SU-DHL-6 (cell line): ENCODE measurements at regions not wholly inside any gene's neighbourhood (a gene's known extent, or its start where the extent isn't known, plus 50 kb on each side); places are given as distances from the start of the nearest gene placed in this dataset.

Experiments used
- H2AFZ ChIP-seq: fragments of 200-600 bp; sonication (generic); 2 replicates; pipeline ENCODE4 v1.6.1; 2014; ENCODE audit warnings: low read depth, mild to moderate bottlenecking, moderate library complexity, mixed read lengths, antibody characterized with exemption, low read length; ENCODE audit not compliant: severe bottlenecking
- H3F3A ChIP-seq: fragments of 200-600 bp; shearing (Covaris generic); 2 replicates; pipeline ENCODE4 v1.6.0; 2016; ENCODE audit warnings: antibody characterized with exemption, mild to moderate bottlenecking; ENCODE audit not compliant: insufficient read depth
- H3K27ac ChIP-seq: fragments of 200-600 bp; sonication (generic); 2 replicates; pipeline ENCODE4 v1.5.1; 2016; ENCODE audit warnings: low read depth, mild to moderate bottlenecking, low read length, moderate library complexity, mixed read lengths
- H3K27me3 ChIP-seq: fragments of 200-600 bp; sonication (generic), shearing (Covaris generic); 2 replicates; pipeline ENCODE4 v1.6.0; 2014; ENCODE audit warnings: mild to moderate bottlenecking, low read length
- H3K36me3 ChIP-seq: fragments of 200-600 bp; sonication (generic); 2 replicates; pipeline ENCODE4 v1.6.1; 2014; ENCODE audit warnings: mild to moderate bottlenecking, low read length, mixed read lengths
- H3K4me2 ChIP-seq: fragments of 300-600, 200-600 bp; shearing (Covaris generic), sonication (generic); 2 replicates; pipeline ENCODE4 v1.6.0; 2014; ENCODE audit warnings: low read length, low read depth, mild to moderate bottlenecking; ENCODE audit not compliant: poor library complexity, severe bottlenecking
- H3K4me3 ChIP-seq: fragments of 200-600 bp; sonication (generic); 2 replicates; pipeline ENCODE4 v1.5.1; 2014; ENCODE audit warnings: antibody characterized with exemption, low read length, mild to moderate bottlenecking, mixed read lengths; ENCODE audit not compliant: insufficient read depth, poor library complexity, severe bottlenecking
- H3K79me2 ChIP-seq: fragments of 200-600 bp; sonication (generic); 2 replicates; pipeline ENCODE4 v1.6.1; 2014; ENCODE audit warnings: mild to moderate bottlenecking, low read length, moderate library complexity; ENCODE audit not compliant: insufficient read depth
- H3K9ac ChIP-seq: fragments of 200-600 bp; sonication (generic); 2 replicates; pipeline ENCODE4 v1.7.0; 2014; ENCODE audit warnings: mild to moderate bottlenecking, low read length
- H3K9me2 ChIP-seq: fragments of 200-600 bp; sonication (generic); replicated peaks from 2 replicates; pipeline ENCODE4 v1.6.1; 2014; ENCODE audit warnings: low read length; ENCODE audit not compliant: insufficient read depth
- H3K9me3 ChIP-seq: fragments of 200-600 bp; sonication (generic); 2 replicates; pipeline ENCODE4 v1.6.1; 2014; ENCODE audit warnings: low read length, mixed read lengths; ENCODE audit not compliant: insufficient read depth
- H4K20me1 ChIP-seq: fragments of 200-600 bp; sonication (generic); 2 replicates; pipeline ENCODE4 v1.6.1; 2014; ENCODE audit warnings: low read depth, mild to moderate bottlenecking, antibody characterized with exemption, low read length, moderate library complexity, mixed read lengths
- EZH2phosphoT487 ChIP-seq: fragments of 200-600 bp; sonication (generic), shearing (Covaris generic); conservative IDR thresholded peaks from 2 replicates; pipeline ENCODE4 v1.6.1; 2018; ENCODE audit warnings: mild to moderate bottlenecking, antibody characterized with exemption, low read length, moderate library complexity, mixed read lengths
- TF ChIP-seq, protein P1 (sequence below): fragments of 200-600 bp; sonication (generic); IDR thresholded peaks from one replicate; pipeline ENCODE4 v1.5.1; 2017; ENCODE audit warnings: antibody characterized with exemption, mild to moderate bottlenecking, low read length, moderate library complexity; ENCODE audit not compliant: insufficient read depth, poor library complexity, severe bottlenecking

DNA sequence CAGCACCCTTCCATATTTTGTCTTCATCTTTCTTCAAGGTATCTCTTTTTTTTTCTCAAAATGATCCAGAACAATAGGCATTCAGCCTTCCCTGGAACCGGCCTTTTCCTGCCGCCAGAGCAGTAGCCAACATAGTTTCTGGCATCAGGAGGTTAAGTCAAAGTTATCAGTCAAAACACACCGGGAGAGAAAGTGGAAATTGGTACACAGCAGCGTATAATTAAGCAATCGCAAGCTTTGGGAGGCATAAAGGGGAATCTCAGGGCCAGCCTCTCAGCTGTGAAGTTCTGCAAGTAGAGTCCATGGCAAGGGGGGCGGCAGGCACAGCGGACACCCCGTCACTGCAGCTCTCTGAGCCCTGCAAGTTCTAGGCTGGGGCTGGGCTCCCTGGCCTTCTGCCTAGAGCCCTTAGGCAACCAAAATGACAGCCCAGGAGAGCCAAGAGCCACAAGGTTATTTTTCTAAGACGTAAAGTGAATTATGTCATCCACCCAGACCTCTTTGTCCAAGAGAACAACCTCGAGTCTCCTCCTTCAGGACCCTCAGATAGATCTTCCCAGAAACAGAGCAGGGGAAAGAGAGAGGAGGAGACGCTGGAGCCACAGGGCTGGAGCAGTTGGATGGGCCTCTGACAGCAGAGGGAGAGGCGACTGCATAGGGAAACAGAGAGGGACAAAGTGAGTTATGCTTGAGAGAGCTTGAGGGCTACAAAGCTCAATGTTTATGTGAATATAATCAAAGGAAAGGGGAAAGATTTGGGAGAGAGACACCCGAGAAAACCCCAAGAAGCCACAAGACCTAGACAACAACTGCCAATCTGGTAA lies 114.7 kb downstream of the BCL2L11 start:
- TF ChIP-seq EZH2phosphoT487, result no peak
- TF ChIP-seq, protein P1, sequence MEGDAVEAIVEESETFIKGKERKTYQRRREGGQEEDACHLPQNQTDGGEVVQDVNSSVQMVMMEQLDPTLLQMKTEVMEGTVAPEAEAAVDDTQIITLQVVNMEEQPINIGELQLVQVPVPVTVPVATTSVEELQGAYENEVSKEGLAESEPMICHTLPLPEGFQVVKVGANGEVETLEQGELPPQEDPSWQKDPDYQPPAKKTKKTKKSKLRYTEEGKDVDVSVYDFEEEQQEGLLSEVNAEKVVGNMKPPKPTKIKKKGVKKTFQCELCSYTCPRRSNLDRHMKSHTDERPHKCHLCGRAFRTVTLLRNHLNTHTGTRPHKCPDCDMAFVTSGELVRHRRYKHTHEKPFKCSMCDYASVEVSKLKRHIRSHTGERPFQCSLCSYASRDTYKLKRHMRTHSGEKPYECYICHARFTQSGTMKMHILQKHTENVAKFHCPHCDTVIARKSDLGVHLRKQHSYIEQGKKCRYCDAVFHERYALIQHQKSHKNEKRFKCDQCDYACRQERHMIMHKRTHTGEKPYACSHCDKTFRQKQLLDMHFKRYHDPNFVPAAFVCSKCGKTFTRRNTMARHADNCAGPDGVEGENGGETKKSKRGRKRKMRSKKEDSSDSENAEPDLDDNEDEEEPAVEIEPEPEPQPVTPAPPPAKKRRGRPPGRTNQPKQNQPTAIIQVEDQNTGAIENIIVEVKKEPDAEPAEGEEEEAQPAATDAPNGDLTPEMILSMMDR, result no peak
- Histone ChIP-seq H3K4me2 (no peak overlapping the region), H3K79me2 (no peaks in the 10 kb centered on the region), H3K4me3 (no peak overlapping the region), H3K9me3 (no peaks in the 10 kb centered on the region), H3K9ac (no peak overlapping the region), H3F3A (no peaks in the 10 kb centered on the region), H3K27me3 (no peaks in the 10 kb centered on the region), H3K9me2 (no peaks in the 10 kb centered on the region), H4K20me1 (no peaks in the 10 kb centered on the region), H3K27ac (no peak overlapping the region), H3K36me3 (no peaks in the 10 kb centered on the region), H2AFZ (no peak overlapping the region)

DNA sequence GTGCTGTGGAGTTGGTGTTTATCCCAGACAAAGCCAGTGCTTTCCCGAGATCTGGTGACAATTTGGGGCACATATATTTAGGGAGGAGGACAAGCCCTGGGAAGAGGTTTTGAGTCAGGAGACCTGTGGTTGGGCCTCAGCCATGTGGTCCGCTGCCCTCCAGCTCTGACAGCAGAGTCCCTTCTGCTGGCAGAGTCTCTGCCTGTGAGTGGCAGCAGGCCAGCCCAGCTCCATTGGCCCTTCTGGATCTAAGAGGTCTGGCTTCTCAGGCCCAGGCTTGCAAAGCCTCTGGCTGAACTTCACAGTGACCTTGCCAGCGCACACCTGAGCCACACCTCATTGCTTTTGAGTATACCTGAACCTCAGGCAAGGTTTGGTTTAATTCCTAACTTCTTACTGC lies 115.3 kb downstream of the BCL2L11 start:
- Histone ChIP-seq H2AFZ (no peak overlapping the region), H3K79me2 (no peaks in the 10 kb centered on the region), H3K27ac (no peak overlapping the region), H3K4me3 (no peak overlapping the region), H4K20me1 (no peaks in the 10 kb centered on the region), H3K9ac (no peak overlapping the region), H3K4me2 (no peak overlapping the region), H3K27me3 (no peaks in the 10 kb centered on the region), H3K9me2 (no peaks in the 10 kb centered on the region), H3K36me3 (no peaks in the 10 kb centered on the region), H3F3A (no peaks in the 10 kb centered on the region), H3K9me3 (no peaks in the 10 kb centered on the region)
- TF ChIP-seq, protein P1, result no peak
- TF ChIP-seq EZH2phosphoT487, result no peak

DNA sequence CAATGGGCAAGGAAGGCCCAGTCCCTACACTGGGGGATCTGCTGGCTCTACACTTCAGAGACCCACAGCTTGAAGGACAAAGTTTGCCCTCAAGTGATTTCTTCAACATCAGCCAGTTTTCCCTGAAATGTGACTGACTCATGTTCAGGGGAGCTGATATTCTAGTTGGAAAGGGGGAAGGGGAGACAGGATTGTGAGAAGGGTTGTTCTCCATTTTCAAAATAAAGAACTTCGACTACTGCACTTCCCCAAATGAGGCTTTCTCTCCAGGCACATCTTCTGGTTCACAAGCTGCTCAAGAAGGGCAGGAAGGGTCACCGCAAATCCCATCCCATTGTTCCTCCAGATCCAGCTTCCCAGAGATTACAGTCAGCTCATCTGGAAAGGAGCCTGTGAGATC lies 117.6 kb downstream of the BCL2L11 start:
- Histone ChIP-seq H3F3A (no peaks in the 10 kb centered on the region), H3K9me2 (no peaks in the 10 kb centered on the region)

More for the DNA sequence above, 117.6 kb downstream of the BCL2L11 start:
- Histone ChIP-seq H3K36me3 (no peaks in the 10 kb centered on the region), H3K9me3 (no peaks in the 10 kb centered on the region), H3K4me3 (no peak overlapping the region), H4K20me1 (no peaks in the 10 kb centered on the region), H3K79me2 (no peaks in the 10 kb centered on the region), H3K27me3 (no peaks in the 10 kb centered on the region), H3K9ac (no peak overlapping the region), H3K27ac (no peak overlapping the region), H2AFZ (no peak overlapping the region), H3K4me2 (no peak overlapping the region)
- no peak for TF ChIP-seq EZH2phosphoT487
- TF ChIP-seq, protein P1, result no peak
